GM12865 (cell line): ENCODE measurements at regions not wholly inside any gene's neighbourhood (a gene's known extent, or its start where the extent isn't known, plus 50 kb on each side); places are given as distances from the start of the nearest gene placed in this dataset.
A peak's percentile ranks its signal among the peaks of the same experiment; 100 is the strongest.

Source experiments
- DNase-seq: peaks from one replicate; pipeline ENCODE4 v3.0.0; 2010; ENCODE audit warnings: low read depth
- H3K4me3 ChIP-seq: 2 replicates; pipeline ENCODE4 v1.5.1; 2011; ENCODE audit warnings: mild to moderate bottlenecking, low read depth, low read length, control low read depth
- CTCF ChIP-seq: IDR thresholded peaks from 2 replicates; pipeline ENCODE4 v1.5.1; 2011; ENCODE audit warnings: low read length, control low read depth, low read depth, inconsistent platforms; ENCODE audit not compliant: insufficient read depth; ENCODE audit errors: missing control alignments

- no peak for TF ChIP-seq CTCF
- no peak overlapping the region for H3K4me3 ChIP-seq
Measured at GRCh38 chr10:81104494-81104893, 566.8 kb downstream of the SH2D4B start.

GRCh38 chr10:81108516-81109199 lies 571.0 kb downstream of the SH2D4B start:
- no peak for TF ChIP-seq CTCF
- no peak overlapping the region for H3K4me3 ChIP-seq
- peak; percentile 69 for DNase-seq

More at GRCh38 chr10:81104494-81104893, 566.8 kb downstream of the SH2D4B start:
- DNase-seq, result peak; percentile 28

- no peak for TF ChIP-seq CTCF
- no peak for DNase-seq
- H3K4me3 ChIP-seq, result no peak overlapping the region
Measured at GRCh38 chr10:81109200-81109752, 571.6 kb downstream of the SH2D4B start.

GRCh38 chr10:81116201-81116600 lies 578.5 kb downstream of the SH2D4B start:
- no peak for DNase-seq
- no peak for TF ChIP-seq CTCF
- no peak overlapping the region for H3K4me3 ChIP-seq

- TF ChIP-seq CTCF, result no peak
- no peak for DNase-seq
- H3K4me3 ChIP-seq, result no peak overlapping the region
Measured at GRCh38 chr10:81116990-81117389, 579.3 kb downstream of the SH2D4B start.

GRCh38 chr10:81127931-81128330 lies 590.2 kb downstream of the SH2D4B start:
- no peak overlapping the region for H3K4me3 ChIP-seq
- TF ChIP-seq CTCF, result no peak
- no peak for DNase-seq

- no peak overlapping the region for H3K4me3 ChIP-seq
Measured at GRCh38 chr10:81130014-81130413, 592.3 kb downstream of the SH2D4B start.

More at GRCh38 chr10:81130014-81130413, 592.3 kb downstream of the SH2D4B start:
- TF ChIP-seq CTCF, result no peak
- DNase-seq, result no peak
